ENCODE measurements at regions not wholly inside any gene's neighbourhood (a gene's known extent, or its start where the extent isn't known, plus 50 kb on each side); places are given as distances from the start of the nearest gene placed in this dataset.
A peak's percentile ranks its signal among the peaks of the same experiment; 100 is the strongest.

- Histone ChIP-seq H3K9me3 (no peaks in the 10 kb centered on the region), H3K27me3 (no peaks in the 10 kb centered on the region), H3K4me1 (no peaks in the 10 kb centered on the region), H3K4me3 (no peak overlapping the region), H3K36me3 (no peaks in the 10 kb centered on the region), H3K27ac (peak overlapping the region in 2 of 4 donors; percentile 17 to 51)
- TF ChIP-seq POLR2A (IDR thresholded peaks at IDR 0.05) (no peak), CTCF (IDR thresholded peaks at IDR 0.05) (no peak)
- no peak for DNase-seq
Measured at GRCh38 chr12:107369006-107369405, 275.7 kb upstream of the CRY1 start.

GRCh38 chr12:107369679-107370078, 276.3 kb upstream of the CRY1 start:
- H3K36me3 ChIP-seq, result no peaks in the 10 kb centered on the region
- H3K27ac ChIP-seq, result peak overlapping the region in 3 of 4 donors; percentile 17 to 51 (median 43)
- TF ChIP-seq POLR2A (IDR thresholded peaks at IDR 0.05), result no peak
- TF ChIP-seq CTCF (IDR thresholded peaks at IDR 0.05), result no peak
- no peaks in the 10 kb centered on the region for H3K4me1 ChIP-seq
- H3K27me3 ChIP-seq, result no peaks in the 10 kb centered on the region
- H3K4me3 ChIP-seq, result no peak overlapping the region
- H3K9me3 ChIP-seq, result no peaks in the 10 kb centered on the region
- DNase-seq, result no peak

- Histone ChIP-seq H3K27me3 (no peaks in the 10 kb centered on the region), H3K27ac (peak overlapping the region in 2 of 4 donors; percentile 52 to 54), H3K9me3 (no peaks in the 10 kb centered on the region), H3K4me1 (no peaks in the 10 kb centered on the region), H3K36me3 (no peaks in the 10 kb centered on the region), H3K4me3 (no peak overlapping the region)
- TF ChIP-seq CTCF (IDR thresholded peaks at IDR 0.05) (no peak), POLR2A (IDR thresholded peaks at IDR 0.05) (no peak)
- DNase-seq, result peak in 1 of 3 donors; percentile 27
Measured at GRCh38 chr12:107372229-107372658, 278.9 kb upstream of the CRY1 start.

GRCh38 chr12:107373238-107373809, 280.0 kb upstream of the CRY1 start:
- H3K27ac ChIP-seq, result peak overlapping the region in 2 of 4 donors; percentile 52 to 60
- TF ChIP-seq POLR2A (IDR thresholded peaks at IDR 0.05) (no peak), CTCF (IDR thresholded peaks at IDR 0.05) (no peak)
- no peak for DNase-seq

GRCh38 chr12:107374161-107374840, 281.0 kb upstream of the CRY1 start:
- Histone ChIP-seq H3K27me3 (no peaks in the 10 kb centered on the region), H3K27ac (peak overlapping the region in 3 of 4 donors; percentile 9 to 60 (median 52)), H3K9me3 (no peaks in the 10 kb centered on the region), H3K36me3 (no peaks in the 10 kb centered on the region), H3K4me1 (peaks cover 0 to 2% (median 0%) of the 10 kb centered on the region in 4 donors), H3K4me3 (no peak overlapping the region)
- TF ChIP-seq POLR2A (IDR thresholded peaks at IDR 0.05) (no peak), CTCF (IDR thresholded peaks at IDR 0.05) (no peak)
- DNase-seq, result peak in 1 of 3 donors; percentile 51

More at GRCh38 chr12:107373238-107373809, 280.0 kb upstream of the CRY1 start:
- Histone ChIP-seq H3K9me3 (no peaks in the 10 kb centered on the region), H3K36me3 (no peaks in the 10 kb centered on the region), H3K27me3 (no peaks in the 10 kb centered on the region), H3K4me1 (no peaks in the 10 kb centered on the region), H3K4me3 (no peak overlapping the region)

Data from Peyer's patch (tissue), 4 donors.